Vagina (tissue), 2 donors: ENCODE measurements at regions not wholly inside any gene's neighbourhood (a gene's known extent, or its start where the extent isn't known, plus 50 kb on each side); places are given as distances from the start of the nearest gene placed in this dataset.

Experiments used
- POLR2A ChIP-seq, 2 donors: fragments of 450-650 bp; IDR thresholded peaks; one replicate each; pipeline ENCODE4 v1.6.1; 2017; ENCODE audit warnings: antibody characterized with exemption in 2 of 2, mild to moderate bottlenecking in 2 of 2, moderate library complexity in 2 of 2
- POLR2AphosphoS5 ChIP-seq, 2 donors: sonication (generic); formaldehyde crosslinking; IDR thresholded peaks; one replicate each; pipeline ENCODE4 v1.9.0; 2017; ENCODE audit warnings: antibody characterized with exemption in 2 of 2, mild to moderate bottlenecking in 2 of 2, low read depth in 1 of 2; ENCODE audit not compliant: insufficient read depth in 1 of 2
- TF ChIP-seq, protein P1 (sequence below), 3 experiments: fragments of 450-650 bp in 2 of 3; fragments of 200-600 bp in 1 of 3; sonication (generic) in 1 of 3; IDR thresholded peaks; one replicate each; pipeline ENCODE4 v1.5.1; 2017 to 2019; ENCODE audit warnings: antibody characterized with exemption in 3 of 3, mild to moderate bottlenecking in 2 of 3, moderate library complexity in 2 of 3

GRCh38 chr3:21806733-21807132 is 55.7 kb upstream of the ZNF385D start:
- TF ChIP-seq, protein P1, sequence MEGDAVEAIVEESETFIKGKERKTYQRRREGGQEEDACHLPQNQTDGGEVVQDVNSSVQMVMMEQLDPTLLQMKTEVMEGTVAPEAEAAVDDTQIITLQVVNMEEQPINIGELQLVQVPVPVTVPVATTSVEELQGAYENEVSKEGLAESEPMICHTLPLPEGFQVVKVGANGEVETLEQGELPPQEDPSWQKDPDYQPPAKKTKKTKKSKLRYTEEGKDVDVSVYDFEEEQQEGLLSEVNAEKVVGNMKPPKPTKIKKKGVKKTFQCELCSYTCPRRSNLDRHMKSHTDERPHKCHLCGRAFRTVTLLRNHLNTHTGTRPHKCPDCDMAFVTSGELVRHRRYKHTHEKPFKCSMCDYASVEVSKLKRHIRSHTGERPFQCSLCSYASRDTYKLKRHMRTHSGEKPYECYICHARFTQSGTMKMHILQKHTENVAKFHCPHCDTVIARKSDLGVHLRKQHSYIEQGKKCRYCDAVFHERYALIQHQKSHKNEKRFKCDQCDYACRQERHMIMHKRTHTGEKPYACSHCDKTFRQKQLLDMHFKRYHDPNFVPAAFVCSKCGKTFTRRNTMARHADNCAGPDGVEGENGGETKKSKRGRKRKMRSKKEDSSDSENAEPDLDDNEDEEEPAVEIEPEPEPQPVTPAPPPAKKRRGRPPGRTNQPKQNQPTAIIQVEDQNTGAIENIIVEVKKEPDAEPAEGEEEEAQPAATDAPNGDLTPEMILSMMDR (IDR thresholded peaks at IDR 0.05) = no peak
- no peak for TF ChIP-seq POLR2AphosphoS5 (IDR thresholded peaks at IDR 0.05; ENCODE audit: insufficient read depth in 1 of 2, low read depth in 1 of 2)
- no peak for TF ChIP-seq POLR2A (IDR thresholded peaks at IDR 0.05)
